Fibroblast of lung (primary cell): ENCODE measurements at regions not wholly inside any gene's neighbourhood (a gene's known extent, or its start where the extent isn't known, plus 50 kb on each side); places are given as distances from the start of the nearest gene placed in this dataset.
"Not testable (repeated sequence)": the region's sequence is repeated elsewhere in the genome, so short reads cannot be mapped to it uniquely, and the experiment has no call there.

Source experiments
- DNase-seq, 2 donors: peaks; one replicate each; pipeline versions ENCODE4 v3.0.0 to v3.0.0-alpha.2; 2010; ENCODE audit warnings: low read depth in 2 of 2
- H2AFZ ChIP-seq: 2 replicates; pipeline ENCODE4 v1.5.1; 2012; ENCODE audit warnings: low read length, control low read depth, inconsistent platforms
- H3K27ac ChIP-seq: 2 replicates; pipeline ENCODE4 v1.5.1; 2011; ENCODE audit warnings: low read length, control low read depth; ENCODE audit not compliant: insufficient read depth
- H3K27me3 ChIP-seq: 2 replicates; pipeline ENCODE4 v1.5.1; 2011; ENCODE audit warnings: mild to moderate bottlenecking, low read length; ENCODE audit not compliant: control insufficient read depth, insufficient read depth
- H3K36me3 ChIP-seq: 2 replicates; pipeline ENCODE4 v1.5.1; 2011; ENCODE audit warnings: low read length; ENCODE audit not compliant: control insufficient read depth, insufficient read depth
- H3K4me1 ChIP-seq: 2 replicates; pipeline ENCODE4 v1.5.1; 2011; ENCODE audit warnings: low read length; ENCODE audit not compliant: control insufficient read depth, insufficient read depth; ENCODE audit errors: extremely low read depth
- H3K4me2 ChIP-seq: 2 replicates; pipeline ENCODE4 v1.5.1; 2011; ENCODE audit warnings: low read length, control low read depth; ENCODE audit not compliant: insufficient read depth; ENCODE audit errors: extremely low read depth
- H3K4me3 ChIP-seq, 4 experiments: fragments of 200-600 bp in 1 of 4; sonication (generic) in 1 of 4; replicated peaks in 1 of 4; 2 replicates each; pipeline ENCODE4 v1.5.1; 2011 to 2016; ENCODE audit warnings: low read length in 4 of 4, low read depth in 3 of 4, mild to moderate bottlenecking in 3 of 4, control low read depth in 2 of 4, inconsistent platforms in 1 of 4, mixed read lengths in 1 of 4; ENCODE audit not compliant: insufficient read depth in 1 of 4; ENCODE audit errors: control extremely low read depth in 1 of 4
- H3K79me2 ChIP-seq: 2 replicates; pipeline ENCODE4 v1.5.1; 2012; ENCODE audit warnings: mild to moderate bottlenecking, low read length, inconsistent platforms; ENCODE audit not compliant: control insufficient read depth, insufficient read depth
- H3K9ac ChIP-seq: 2 replicates; pipeline ENCODE4 v1.5.1; 2011; ENCODE audit warnings: mild to moderate bottlenecking, low read length, control low read depth; ENCODE audit not compliant: insufficient read depth
- H3K9me3 ChIP-seq: 2 replicates; pipeline ENCODE4 v1.5.1; 2012; ENCODE audit warnings: low read depth, low read length; ENCODE audit not compliant: control insufficient read depth, insufficient read depth
- H4K20me1 ChIP-seq: 2 replicates; pipeline ENCODE4 v1.5.1; 2011; ENCODE audit warnings: low read length; ENCODE audit not compliant: control insufficient read depth, insufficient read depth; ENCODE audit errors: extremely low read depth
- CTCF ChIP-seq, 2 donors: IDR thresholded peaks in 1 of 2; conservative IDR thresholded peaks in 1 of 2; 1 replicate in 1 of 2; 2 replicates in 1 of 2; pipeline ENCODE4 v1.5.1; 2011 to 2012; ENCODE audit warnings: low read length in 2 of 2, control low read depth in 1 of 2, inconsistent platforms in 1 of 2, low read depth in 1 of 2, mild to moderate bottlenecking in 1 of 2
- EZH2 ChIP-seq: IDR thresholded peaks from 2 replicates; pipeline ENCODE4 v1.5.1; 2012; ENCODE audit warnings: low read length, control low read depth, mild to moderate bottlenecking; ENCODE audit errors: missing control alignments

GRCh38 chr14:21860172-21860571 lies 186.6 kb upstream of the OR4E1 start:
- Histone ChIP-seq H3K36me3 (no peaks in the 10 kb centered on the region), H3K9me3 (no peaks in the 10 kb centered on the region), H3K9ac (no peak overlapping the region), H2AFZ (no peak overlapping the region), H3K4me1 (no peaks in the 10 kb centered on the region), H3K4me2 (no peak overlapping the region), H4K20me1 (no peaks in the 10 kb centered on the region), H3K4me3 (no peak overlapping the region), H3K27me3 (no peaks in the 10 kb centered on the region), H3K79me2 (no peaks in the 10 kb centered on the region), H3K27ac (no peak overlapping the region)
- DNase-seq, result peak in 1 of 2 donors; percentile 5
- TF ChIP-seq EZH2 (no peak), CTCF (conservative IDR thresholded peaks at IDR 0.05 in 1 of 2, IDR thresholded peaks at IDR 0.05 in 1 of 2; ENCODE audit: low read depth in 1 of 2, low read length in 2 of 2) (peak; percentile 28 to 40)

GRCh38 chr14:21852775-21853174 lies 179.2 kb upstream of the OR4E1 start:
- Histone ChIP-seq H3K4me3 (no peak overlapping the region), H2AFZ (no peak overlapping the region), H3K4me1 (no peaks in the 10 kb centered on the region), H4K20me1 (no peaks in the 10 kb centered on the region), H3K9ac (no peak overlapping the region), H3K27me3 (no peaks in the 10 kb centered on the region), H3K4me2 (no peak overlapping the region), H3K9me3 (no peaks in the 10 kb centered on the region), H3K36me3 (no peaks in the 10 kb centered on the region), H3K79me2 (no peaks in the 10 kb centered on the region), H3K27ac (no peak overlapping the region)
- TF ChIP-seq CTCF (conservative IDR thresholded peaks at IDR 0.05 in 1 of 2, IDR thresholded peaks at IDR 0.05 in 1 of 2; ENCODE audit: low read depth in 1 of 2, low read length in 2 of 2), result no peak
- TF ChIP-seq EZH2, result no peak
- DNase-seq, result no peak

GRCh38 chr14:21852061-21852664 lies 178.5 kb upstream of the OR4E1 start:
- Histone ChIP-seq H3K27me3 (no peaks in the 10 kb centered on the region), H3K4me2 (no peak overlapping the region), H3K4me3 (no peak overlapping the region), H3K27ac (no peak overlapping the region), H3K9me3 (no peaks in the 10 kb centered on the region), H3K9ac (no peak overlapping the region), H3K36me3 (no peaks in the 10 kb centered on the region), H3K79me2 (no peaks in the 10 kb centered on the region), H4K20me1 (no peaks in the 10 kb centered on the region), H3K4me1 (no peaks in the 10 kb centered on the region), H2AFZ (no peak overlapping the region)
- DNase-seq, result peak in 1 of 2 donors; percentile 21
- TF ChIP-seq EZH2, result no peak
- TF ChIP-seq CTCF (conservative IDR thresholded peaks at IDR 0.05 in 1 of 2, IDR thresholded peaks at IDR 0.05 in 1 of 2; ENCODE audit: low read depth in 1 of 2, low read length in 2 of 2), result peak; percentile 63 to 82

GRCh38 chr14:21846902-21847301 lies 173.3 kb upstream of the OR4E1 start:
- not testable (repeated sequence) for DNase-seq, H3K9ac ChIP-seq, H3K4me1 ChIP-seq

More at GRCh38 chr14:21846902-21847301, 173.3 kb upstream of the OR4E1 start:
- not testable (repeated sequence) for H2AFZ ChIP-seq, H3K4me3 ChIP-seq, H4K20me1 ChIP-seq, H3K9me3 ChIP-seq, H3K4me2 ChIP-seq, H3K36me3 ChIP-seq, H3K79me2 ChIP-seq, H3K27me3 ChIP-seq, H3K27ac ChIP-seq
